HG03280 (cell line): ENCODE measurements at regions not wholly inside any gene's neighbourhood (a gene's known extent, or its start where the extent isn't known, plus 50 kb on each side); places are given as distances from the start of the nearest gene placed in this dataset.

ENCODE experiments used
- ATAC-seq: cut with Tn5 transposase; IDR thresholded peaks from one replicate; pipeline ENCODE4 v1.9.1; 2021; ENCODE audit warnings: mild to moderate bottlenecking, moderate library complexity; ENCODE audit not compliant: unreplicated experiment

DNA sequence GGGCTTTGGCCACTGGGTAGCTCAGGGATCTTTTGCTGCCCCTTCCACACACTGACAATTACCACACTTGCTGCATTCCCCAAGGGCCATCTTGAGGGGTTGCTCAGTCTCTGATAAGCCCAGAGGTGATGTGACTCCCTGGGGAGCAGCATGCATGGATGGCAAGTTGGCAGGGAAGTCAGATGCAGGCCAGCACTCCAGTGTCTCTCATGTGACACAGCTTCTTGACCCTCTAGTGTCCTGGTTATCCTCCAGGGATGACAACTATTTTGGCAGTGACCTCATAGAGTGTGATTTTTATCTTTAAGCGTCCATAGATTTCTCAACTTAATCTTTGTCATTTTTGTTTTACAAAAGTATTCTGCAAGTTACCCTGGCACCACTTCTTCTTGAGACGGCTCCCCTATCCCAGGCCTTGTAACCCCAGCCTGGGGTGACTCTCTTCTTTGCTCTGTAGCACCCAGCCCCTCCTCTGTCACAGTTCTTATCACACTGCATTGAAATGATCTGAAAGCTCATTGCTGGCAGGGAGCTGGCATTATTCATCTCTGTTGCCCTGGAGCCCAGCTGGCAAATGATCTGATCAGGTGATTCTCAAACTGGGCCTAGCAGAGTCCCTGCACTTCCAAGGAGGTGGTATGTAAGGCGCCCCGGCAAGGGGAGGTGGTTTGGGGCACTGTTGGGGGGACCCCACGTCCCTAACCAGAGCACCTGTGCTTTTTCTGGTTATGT is 72.6 kb downstream of the TENT5C start:
- ATAC-seq, result no peak

DNA sequence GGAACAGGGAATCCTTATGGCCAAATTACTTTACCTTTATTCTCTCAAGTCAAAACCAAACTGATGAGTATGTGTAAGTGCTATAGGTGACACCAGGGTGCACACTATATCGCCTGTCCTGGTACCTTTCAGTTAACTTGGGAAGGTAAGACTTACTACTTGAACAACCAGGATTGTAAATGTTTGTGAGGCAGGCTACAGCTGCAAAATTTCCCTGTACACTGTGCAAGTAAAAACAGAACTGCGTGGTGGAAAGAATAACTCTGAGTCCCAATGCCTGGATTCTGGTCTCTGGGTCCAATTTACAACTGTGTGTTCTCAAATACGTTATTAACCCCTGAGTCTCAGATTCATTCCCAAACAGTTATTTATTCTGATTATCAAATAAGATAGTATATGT is 73.5 kb downstream of the TENT5C start:
- ATAC-seq, result no peak

DNA sequence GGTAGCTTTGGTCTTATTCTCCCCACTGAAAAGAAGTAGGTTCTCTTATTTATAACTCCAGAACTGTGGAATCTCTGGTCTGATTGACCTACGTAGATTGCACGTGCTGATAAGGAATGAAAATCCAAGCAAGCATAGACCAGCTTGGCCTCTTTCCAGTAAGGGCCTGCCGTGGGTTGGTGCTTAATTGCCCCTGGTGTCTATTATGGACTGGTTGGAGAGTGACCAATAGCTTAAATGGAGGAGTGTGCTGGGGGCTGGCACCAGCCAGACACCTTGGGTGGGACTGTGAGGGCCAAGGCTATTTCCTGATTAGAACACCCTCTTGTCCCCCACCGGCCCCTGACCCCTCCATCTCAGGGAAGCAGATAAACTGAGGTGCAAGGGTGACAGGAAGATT is 74.0 kb downstream of the TENT5C start:
- ATAC-seq, result no peak

DNA sequence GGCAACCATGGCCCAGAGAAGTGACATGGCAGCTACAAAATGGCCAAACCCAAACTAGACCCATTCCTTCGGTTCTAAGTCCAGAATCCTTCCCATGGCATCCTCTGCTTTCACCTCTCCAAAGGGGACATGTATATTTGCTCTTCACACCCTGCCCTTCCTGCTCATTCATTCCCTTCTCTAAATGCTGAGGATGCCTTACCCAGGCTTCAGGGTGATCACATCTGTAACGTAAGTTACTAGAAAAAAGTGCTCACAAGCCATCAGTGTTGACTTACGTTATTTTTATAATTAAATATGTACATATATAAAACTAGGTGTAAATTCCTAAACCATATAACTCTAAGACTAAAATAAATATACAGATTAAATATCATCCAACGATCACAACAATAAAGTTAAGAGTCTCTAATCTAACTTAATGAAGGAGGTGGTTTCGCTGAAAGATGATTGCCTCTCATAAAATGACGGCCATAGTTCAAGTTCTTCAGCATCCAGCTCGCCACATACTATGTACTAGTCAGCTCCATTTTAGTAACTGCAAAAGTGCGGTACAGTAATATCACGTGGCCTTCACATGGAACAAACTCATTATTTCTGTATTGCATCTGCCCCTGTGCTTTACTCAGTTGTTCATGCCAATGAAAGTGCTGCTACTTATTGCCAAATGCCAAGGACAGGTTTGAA is 74.6 kb downstream of the TENT5C start:
- ATAC-seq, result no peak

DNA sequence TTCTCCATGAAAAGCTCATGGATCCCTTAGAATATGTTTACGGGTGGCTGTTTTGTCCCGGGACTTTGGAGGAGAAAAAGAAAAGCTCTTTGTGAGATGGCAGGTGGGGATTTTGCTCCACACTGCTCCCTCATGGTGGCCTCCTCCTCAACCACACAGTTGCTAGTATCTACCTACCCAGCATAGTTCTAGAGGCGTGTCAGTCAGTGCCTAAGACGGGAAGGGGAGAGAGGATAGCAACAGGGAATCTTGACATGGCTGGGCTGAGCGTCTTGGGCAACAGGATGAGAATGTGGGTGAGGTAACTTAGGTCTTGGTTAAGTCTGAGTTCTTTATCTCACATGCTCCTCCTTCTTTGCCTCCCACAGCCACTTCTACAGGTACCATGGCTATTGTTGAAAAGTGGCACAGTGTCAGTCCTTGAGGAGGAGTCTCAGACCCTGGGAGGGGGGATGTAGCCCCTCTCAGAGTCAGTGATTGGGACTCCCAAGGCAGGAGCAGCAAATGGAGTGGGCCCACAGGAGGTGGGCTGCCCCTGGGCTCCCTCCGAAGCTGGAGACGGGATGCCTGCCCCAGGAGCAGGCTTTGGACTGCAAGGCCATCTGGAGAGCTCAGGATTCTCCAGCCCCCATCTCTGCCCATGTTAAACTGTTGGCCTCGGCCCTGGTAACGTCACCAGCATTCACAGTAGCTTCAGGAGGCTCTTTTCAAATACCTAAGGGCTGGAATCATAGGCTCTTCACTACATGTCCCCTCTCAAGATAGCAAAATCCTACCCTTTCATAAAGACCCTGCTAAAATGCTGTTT is 75.4 kb downstream of the TENT5C start:
- no peak for ATAC-seq

DNA sequence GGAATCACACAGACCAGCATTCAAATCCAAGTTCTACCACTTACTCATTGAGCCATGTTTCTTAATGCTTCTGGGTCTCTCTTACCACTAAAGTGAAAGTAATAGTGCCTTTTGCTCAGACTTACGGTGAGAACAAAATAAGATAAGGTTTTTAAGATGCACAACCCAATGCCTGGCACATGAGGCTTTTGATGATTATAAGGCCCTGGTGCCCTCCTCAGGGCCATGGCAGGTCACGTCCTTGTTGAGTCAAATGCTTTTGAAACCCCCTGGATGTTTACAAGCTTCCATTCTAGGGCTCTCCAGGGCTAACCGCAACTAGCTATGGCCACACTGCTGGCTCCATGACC is 76.0 kb downstream of the TENT5C start:
- ATAC-seq, result no peak

DNA sequence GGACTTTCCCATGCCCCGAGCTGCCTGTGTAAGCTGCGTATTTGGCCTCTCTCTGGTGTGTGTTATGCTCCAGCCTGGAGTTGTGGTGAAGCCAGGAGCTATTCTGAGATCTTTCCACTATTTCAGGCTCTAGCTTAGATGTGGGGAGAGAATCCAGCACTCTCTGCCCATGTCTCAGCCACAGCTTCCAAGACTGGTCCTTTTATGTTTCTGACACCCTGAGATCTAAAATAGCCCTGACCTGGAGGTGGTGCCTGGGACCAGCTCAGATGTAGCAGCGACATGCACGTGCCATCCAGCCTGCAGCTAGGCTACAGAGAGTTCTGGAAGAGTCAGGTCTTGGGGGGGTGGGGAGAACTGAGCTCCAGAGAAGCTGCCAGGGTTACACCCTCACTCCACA is 76.5 kb downstream of the TENT5C start:
- no peak for ATAC-seq

DNA sequence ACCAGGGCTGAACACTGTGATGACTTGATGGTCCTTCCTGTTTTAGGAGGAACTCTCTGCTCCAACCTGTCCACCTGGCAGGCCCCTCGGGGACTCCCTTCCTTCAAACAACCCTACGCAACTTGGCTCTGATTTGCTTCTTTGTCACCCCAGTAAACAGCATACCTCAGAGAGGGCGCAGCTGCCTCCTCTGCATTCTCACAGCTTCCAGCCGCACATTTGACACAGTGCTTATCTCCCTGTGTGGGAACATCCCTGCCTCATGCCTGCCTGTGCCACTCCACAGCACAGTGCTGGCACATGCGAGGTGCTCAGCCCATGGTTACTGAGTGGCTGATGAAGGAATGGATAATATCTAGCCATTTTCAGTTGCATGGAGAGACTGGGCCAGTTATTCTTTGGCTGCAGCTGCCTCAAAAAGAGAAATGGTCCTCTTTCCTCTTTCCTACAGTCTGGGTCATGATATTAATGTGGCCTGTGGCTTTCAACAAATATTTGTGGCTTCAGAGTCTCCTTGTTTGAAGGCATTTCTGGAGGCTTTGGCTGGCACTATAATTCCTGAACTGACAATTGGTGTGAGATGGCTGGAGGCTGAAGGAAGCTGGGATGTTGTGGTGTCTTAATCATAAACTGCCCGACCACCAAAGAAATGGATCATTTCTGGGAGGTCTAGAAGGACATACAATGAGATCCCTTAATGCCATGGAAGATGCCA is 77.9 kb downstream of the TENT5C start:
- no peak for ATAC-seq

DNA sequence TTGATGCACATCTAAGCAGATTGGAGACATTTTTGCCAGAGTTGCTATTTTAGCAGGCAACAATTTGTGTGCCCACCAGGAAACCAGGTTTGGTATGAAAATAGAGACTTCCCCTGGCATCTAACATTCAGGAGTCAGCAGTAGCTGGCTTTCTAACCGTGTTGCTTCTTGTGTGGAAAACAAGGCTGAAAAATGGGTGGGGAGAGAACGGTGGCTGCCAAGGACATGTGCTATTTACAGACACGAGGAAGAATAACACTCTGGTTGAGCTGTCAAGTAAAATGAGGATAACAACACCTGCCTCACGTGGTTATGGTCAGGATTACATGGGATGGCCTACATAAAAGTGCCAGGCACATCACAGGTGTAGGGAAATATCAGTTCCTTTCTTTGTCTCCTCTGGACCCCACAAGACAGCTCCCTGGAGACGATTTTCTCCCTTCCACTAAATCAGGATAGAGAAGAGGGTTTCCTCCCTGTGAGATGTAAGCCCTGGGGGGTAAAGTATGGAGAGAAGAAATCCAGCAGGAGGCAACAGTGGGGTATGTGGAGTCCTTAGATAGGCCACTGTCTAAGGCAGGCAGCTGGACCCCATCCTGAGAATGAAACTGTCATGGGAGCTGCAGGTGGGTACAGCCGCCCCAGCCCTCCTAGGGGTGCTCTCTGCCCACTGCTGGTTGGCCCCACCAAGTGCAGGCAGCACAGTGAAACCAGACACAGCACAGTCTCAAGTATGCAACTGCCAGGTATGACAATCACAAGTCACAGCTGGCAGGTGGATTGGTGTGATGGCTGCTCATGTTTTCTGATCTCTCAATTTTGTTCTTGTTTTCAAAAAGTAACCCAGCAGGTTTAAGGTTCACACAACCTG is 80.3 kb downstream of the TENT5C start:
- ATAC-seq, result peak; percentile 72

DNA sequence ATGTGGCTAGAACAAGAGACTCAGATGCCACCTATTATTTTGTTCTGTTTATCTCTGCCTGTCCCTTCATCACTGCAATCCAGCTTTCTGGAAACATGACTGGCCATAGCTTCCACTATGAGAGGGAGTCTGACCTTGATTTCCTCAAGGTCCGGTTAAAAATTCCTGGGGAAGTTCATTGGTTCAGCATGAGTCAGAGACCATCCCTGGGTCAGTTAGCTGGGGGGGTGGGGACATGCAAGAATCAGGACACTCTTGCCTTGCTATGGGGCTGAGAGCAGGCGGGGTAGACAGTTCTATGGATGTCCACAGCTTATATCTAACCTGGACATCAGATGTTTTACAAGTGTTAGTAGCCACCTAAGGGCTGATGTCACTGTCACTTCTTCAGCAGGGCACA is 81.1 kb downstream of the TENT5C start:
- ATAC-seq, result no peak

DNA sequence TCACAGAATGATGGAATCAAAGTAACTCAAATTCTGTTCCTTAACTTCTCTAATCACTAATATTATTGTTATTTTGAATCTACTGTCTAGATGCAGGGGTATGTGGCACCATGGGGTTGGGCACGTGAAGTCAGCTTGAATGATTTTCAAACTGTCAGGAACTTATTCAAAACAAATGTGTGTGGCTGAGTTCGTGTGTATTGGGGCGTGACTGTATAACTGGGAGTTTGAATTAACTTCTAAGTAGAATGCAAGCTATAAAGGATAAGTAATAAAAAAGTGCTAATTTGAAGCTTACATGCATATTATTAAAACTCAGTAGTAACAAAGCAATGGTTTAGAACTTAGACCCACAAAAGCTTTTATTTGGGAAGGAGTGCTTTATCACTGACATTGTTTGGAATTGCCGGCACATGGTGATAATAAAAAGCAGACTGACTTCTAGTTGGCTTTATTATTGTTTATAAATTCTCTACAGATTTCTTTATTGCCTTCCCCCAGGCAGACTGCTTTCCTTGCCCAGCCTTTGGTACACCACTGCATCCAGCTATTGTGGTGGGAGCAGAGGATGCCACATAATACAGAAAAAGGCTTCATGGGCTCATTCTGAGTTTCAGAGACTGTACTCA is 84.3 kb downstream of the TENT5C start:
- ATAC-seq, result no peak

DNA sequence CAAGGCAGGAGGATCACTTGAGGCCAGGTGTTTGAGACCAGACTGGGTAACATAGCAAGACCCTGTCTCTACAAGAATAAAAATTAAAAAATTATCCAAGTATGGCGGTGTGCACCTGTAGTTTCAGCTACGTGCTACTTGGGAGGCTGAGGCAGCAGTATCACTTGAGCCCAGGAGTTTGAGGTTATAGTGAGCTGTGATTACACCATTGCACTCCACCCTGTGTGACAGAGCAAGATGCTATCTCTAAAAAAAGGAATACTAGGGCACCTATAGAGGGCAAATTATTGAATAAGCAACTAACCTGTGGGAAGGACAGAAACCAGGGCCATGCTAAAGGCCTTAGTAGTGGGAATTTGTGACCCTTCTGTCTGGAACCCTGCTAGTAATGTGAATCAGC is 86.1 kb downstream of the TENT5C start:
- no peak for ATAC-seq

DNA sequence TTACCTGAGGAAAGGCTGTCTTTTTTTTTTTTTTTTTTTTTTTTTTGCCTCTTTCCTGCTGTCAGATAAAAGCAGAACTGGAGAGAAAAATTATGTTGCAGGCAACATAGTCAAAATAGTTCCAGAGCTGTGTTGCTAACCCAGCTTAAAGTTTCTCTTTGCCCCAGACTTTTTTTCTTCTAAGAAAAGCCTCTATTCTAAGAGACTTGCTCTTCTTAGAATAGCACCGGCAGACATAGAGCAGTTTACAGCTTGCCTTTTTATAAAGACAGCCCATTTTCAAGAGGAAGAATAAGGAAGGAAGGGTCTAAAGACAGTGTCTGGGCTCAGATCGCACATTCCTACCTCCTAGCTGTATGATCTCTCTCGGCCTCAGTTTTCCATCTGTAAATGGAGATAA is 88.7 kb downstream of the TENT5C start:
- ATAC-seq, result no peak

DNA sequence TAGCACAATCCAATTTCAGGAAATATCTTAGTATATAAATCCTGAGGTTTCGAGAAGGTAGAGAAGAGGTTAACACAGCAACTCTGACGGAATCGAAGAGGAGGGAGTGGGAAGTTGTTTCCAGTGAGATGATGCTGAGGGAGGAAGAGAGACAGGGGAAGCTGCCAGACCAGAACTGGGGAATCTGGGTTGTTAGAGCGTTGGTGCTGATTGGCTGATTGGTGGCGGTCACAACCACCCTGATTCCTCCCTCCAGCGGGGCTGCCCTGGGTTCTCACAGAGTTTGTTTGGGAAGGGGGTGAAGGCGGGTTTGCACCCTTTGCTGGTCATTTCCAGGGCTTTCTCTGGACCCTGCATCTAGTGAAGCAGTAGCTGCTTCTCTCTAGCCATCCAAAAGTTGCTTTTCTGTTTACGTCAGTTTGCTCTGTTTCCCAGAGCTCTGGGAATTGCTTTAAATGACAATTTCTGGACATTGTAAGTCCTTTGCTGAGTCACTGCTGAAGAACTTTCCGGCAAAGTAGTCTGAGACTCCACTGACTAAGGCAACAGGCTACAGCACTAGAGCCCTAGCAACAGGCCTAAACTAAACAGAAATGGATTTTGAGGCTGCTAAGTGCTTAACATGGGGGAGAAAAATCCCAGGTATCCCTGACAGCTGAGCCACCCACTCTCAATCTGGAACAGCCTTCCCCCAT is 90.1 kb downstream of the TENT5C start:
- no peak for ATAC-seq

DNA sequence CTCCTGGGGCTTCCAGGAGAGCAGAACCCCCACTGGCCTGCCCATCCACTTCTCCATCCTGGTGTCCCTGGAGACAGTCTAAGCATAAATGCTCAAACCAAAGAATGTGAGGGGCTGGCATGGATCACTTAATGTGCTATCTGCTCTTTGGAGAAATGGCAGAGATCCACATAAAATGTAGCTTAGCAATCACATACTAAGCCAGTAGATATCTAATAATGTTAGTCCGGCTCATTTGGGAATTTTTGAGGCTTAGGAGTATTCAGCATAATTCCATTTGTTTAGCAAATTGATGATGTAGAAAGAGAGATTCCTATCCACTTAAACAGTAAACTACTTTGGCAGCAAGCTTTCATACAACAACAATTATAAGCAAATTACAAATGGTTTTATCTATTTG is 90.7 kb downstream of the TENT5C start:
- ATAC-seq, result no peak

DNA sequence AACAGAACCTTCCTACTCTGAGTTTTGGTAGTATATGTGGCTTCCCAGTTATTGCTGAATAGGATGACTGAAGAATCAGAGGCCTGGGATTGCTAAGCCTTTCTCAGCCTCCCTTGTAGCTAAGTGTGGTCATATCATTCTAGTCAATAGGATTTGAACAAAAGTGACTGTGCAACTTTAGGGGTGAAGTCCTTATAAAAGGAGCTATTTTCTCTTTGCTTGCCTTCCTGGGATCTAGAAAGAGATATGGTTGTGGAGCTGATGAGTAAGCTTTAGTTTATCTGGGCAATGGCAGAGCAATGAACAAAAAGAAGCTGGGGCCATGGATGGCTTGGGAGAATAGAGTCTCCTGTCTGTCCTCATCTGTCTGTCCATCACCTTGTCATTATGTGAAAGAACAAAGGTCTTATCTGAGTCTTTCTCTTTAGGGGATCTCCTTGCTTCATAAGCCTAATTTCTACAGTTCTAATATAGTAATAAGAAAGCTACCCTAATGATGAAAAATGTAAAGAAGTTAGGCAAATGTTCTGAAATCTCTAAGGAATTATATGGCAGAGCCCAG is 91.5 kb downstream of the TENT5C start:
- ATAC-seq, result no peak

DNA sequence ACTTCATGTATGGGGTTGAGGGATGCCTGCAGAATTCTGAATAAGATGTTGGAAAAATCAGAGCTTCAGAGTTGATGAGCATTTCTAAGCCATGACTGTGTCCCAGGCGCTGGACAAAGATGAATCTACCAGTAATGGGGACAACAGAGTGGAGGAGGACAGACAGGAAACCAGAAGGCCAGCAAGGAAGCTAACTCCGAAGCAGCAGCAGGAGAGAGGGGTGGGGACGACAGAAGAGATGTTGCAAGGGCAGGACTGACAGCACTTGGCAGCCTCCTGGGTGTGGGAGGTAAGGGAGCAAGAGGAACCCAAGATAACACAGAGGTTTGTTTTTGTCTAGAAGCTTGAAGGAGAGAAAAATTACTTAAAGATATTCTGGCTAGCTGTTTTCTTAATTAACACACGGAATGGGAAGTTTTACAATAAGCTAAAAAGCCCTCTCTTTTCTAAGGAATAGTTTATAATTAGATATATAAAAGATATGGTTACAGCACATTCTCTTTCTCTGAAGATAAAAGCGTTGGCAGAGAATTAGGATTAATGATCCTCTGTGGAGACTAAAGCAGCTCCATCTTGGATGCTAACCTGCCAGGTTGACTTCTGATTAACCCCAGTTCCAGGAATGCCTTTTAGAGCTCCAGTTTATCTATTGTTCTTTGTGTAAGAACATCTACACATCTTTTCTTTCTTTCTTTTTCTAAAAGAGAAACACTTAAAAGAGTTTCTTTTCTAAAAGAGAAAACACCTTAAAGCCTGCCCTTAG is 92.7 kb downstream of the TENT5C start:
- ATAC-seq, result no peak

DNA sequence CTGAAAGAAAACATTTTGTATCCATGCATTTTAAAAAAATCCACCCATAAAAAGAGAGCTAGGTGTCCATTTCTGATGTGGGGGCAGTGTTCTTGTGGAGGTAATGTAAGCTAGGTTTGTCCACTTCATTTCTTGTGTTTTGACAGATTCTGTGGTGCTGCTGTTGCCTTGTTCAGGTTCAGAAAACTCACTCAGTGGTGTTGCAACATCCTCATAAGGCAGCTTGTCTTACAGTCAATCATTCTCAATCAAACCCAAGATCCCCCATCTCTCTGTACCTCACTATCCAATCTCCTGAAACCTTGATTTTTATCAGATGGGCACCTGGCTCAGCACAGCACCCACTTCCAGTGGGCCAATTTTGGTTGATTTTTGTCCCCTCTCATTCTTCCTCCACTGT is 94.1 kb downstream of the TENT5C start:
- no peak for ATAC-seq
